Uterus (tissue), 2 donors: ENCODE measurements at regions not wholly inside any gene's neighbourhood (a gene's known extent, or its start where the extent isn't known, plus 50 kb on each side); places are given as distances from the start of the nearest gene placed in this dataset.

Source experiments
- POLR2A ChIP-seq, 2 donors: fragments of 450-650 bp; IDR thresholded peaks; one replicate each; pipeline ENCODE4 v1.6.1; 2016; ENCODE audit warnings: antibody characterized with exemption in 2 of 2, mild to moderate bottlenecking in 1 of 2, moderate library complexity in 1 of 2
- TF ChIP-seq, protein P1 (sequence below), 4 experiments: fragments of 200-600 bp in 2 of 4; fragments of 450-650 bp in 2 of 4; sonication (generic) in 2 of 4; IDR thresholded peaks; one replicate each; pipeline ENCODE4 v1.5.1; 2016 to 2019; ENCODE audit warnings: antibody characterized with exemption in 4 of 4, mild to moderate bottlenecking in 2 of 4, moderate library complexity in 1 of 4

DNA sequence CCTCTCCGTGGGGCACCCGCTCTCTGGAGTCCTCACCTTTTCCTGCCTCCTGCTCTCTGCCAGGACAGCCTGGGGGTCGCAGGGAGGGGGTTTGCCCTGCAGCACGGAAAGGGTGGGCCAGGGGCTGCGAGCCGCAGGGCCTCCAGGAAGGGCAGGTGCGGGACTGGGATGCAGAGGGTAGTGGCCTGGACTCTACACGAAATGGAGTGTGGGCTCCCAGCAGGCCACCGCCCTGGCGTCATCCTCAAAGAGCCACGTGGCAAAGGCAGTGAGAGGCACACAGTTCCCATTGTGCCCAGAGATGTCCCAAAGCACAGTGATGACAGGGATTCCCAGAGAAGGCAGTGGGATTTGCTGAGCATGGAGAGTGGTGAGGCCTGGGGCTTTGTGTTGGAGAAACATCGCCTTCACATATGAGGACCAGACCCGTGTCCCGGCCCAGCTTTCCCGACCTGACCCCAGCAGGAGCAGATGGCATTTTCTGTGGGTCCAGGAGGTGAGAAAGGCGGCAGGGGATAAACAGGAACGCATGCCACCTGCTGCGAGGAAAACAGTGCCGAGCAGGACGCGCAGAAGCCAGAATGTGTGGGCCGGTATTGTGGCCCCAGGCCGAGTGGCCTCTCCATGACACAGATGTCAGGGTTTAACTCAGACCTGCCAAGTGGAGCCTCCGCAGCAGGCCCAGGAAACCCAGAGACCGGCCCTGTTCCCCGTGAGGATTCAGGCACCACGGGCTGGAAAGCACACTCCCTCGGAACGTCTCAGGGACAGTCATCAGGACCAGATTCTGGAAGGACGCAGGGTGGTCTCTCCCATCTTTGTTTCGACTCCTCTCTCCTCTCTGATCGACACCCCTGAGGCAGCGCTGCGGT, 855.5 kb upstream of the SALL3 start:
- no peak for TF ChIP-seq POLR2A (IDR thresholded peaks at IDR 0.05)
- TF ChIP-seq, protein P1, sequence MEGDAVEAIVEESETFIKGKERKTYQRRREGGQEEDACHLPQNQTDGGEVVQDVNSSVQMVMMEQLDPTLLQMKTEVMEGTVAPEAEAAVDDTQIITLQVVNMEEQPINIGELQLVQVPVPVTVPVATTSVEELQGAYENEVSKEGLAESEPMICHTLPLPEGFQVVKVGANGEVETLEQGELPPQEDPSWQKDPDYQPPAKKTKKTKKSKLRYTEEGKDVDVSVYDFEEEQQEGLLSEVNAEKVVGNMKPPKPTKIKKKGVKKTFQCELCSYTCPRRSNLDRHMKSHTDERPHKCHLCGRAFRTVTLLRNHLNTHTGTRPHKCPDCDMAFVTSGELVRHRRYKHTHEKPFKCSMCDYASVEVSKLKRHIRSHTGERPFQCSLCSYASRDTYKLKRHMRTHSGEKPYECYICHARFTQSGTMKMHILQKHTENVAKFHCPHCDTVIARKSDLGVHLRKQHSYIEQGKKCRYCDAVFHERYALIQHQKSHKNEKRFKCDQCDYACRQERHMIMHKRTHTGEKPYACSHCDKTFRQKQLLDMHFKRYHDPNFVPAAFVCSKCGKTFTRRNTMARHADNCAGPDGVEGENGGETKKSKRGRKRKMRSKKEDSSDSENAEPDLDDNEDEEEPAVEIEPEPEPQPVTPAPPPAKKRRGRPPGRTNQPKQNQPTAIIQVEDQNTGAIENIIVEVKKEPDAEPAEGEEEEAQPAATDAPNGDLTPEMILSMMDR (IDR thresholded peaks at IDR 0.05), result no peak
